Stimulated activated CD8-positive, alpha-beta memory T cell treated with anti-CD3 and anti-CD28 coated beads, Interleukin-7, amount 100 ng/mL, for 48 hours (primary cell): ENCODE measurements at regions not wholly inside any gene's neighbourhood (a gene's known extent, or its start where the extent isn't known, plus 50 kb on each side); places are given as distances from the start of the nearest gene placed in this dataset.

Source experiments
- DNase-seq, 2 donors: peaks; one replicate each; pipeline ENCODE4 v3.0.0-alpha.2; 2020; ENCODE audit warnings: low read depth in 1 of 2; ENCODE audit errors: extremely low read depth in 1 of 2

DNA sequence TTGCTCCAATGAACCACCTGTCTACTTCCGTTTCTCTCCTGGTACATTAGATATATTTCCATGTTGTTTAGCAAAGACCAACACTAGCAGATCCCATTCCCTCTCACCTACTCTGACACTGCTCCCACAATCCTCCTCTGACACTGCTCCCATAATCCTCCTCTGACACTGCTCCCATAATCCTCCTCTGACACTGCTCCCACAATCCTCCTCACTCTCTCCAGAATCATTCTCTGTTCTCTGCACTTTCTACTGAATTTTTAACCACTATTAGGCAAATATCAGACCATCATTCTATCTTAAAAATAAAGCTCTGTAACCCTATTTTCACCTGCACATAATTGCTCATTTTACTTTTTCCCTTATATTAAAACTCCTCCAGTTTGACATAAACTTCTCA is 578.5 kb upstream of the PCDH20 start:
- DNase-seq = no peak

- no peak for DNase-seq
These were observed 574.3 kb upstream of the PCDH20 start for GRCh38 chr13:61989978-61990377.

GRCh38 chr13:61988810-61989209 is 573.2 kb upstream of the PCDH20 start:
- DNase-seq = no peak

GRCh38 chr13:61975001-61975400 is 559.4 kb upstream of the PCDH20 start:
- DNase-seq = no peak

DNA sequence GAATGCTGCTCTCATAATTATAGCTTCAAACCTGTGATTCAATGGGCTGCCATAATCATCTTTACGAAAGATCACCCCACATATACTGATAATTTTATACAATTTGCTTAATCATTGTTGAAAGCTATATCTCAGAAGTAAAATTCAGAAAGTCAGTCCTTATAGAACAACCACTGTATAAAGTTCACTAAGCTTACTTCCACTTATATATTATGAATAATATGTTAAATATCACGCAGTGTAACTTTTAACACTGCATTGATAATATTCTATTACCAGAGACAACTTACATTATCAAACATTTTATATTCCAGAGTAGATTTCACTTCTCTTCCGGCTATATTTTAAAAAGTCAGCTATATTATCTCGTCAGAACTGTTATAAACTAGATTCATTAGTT is 550.1 kb upstream of the PCDH20 start:
- DNase-seq = no peak

DNA sequence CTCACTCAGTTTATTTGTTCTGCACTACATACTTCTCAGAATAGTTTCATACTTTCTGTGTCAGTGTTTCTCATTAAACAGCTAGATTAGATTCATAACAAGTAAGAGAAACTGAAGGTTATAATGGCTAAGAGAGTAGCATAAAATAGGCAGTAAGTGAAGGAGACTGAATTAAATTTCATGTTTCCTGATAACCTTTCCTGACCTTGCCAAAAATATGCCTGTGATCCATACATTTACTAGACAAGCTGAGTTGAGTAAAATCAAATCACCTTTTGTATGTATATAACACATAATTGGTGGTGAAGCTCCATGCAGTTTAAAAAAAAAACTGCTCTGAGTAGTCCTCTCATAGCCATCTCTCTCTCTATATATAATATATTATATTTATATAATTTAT is 545.3 kb upstream of the PCDH20 start:
- DNase-seq = no peak

DNA sequence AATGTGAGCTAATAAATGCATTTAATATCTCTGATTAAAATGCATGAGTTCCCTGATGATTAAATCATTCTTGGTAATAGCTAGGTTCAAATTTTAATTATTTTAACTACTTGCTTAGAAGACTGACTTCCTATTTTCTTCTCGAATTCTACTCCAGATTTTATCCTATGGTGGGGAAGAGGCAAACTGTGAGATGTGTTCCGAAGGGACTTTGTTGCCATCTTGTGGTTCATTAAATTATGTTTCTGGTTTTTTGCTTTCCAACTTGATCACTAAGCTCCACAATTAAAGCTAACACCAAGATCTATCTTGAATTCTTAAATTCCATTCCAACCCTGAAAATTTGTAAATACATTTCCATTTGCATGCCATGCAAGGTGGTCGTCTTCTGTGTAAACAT is 538.4 kb upstream of the PCDH20 start:
- no peak for DNase-seq

- DNase-seq = no peak
These were observed 535.2 kb upstream of the PCDH20 start for GRCh38 chr13:61950828-61951227.

GRCh38 chr13:61944329-61944929 is 528.8 kb upstream of the PCDH20 start:
- DNase-seq = no peak

DNA sequence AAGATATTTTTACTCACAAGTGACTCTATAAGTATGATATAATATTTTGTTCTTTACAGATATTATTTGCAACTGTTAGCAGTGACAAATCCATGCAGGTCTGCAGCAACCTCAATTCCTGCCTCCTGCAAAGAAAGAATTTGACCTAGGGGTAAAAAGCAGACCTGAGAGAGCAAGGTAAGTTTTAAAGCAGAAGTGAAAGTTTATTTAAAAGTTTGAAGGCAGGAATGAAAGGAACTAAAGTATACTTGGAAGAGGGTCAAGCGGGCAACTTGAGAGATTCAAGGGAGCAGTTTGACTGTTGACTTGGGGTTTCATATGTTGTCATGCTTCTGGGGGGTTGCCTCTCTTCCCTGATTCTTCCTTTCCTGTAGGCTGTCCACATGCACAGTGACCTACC is 520.1 kb upstream of the PCDH20 start:
- no peak for DNase-seq

GRCh38 chr13:61927648-61928047 is 512.0 kb upstream of the PCDH20 start:
- no peak for DNase-seq

DNA sequence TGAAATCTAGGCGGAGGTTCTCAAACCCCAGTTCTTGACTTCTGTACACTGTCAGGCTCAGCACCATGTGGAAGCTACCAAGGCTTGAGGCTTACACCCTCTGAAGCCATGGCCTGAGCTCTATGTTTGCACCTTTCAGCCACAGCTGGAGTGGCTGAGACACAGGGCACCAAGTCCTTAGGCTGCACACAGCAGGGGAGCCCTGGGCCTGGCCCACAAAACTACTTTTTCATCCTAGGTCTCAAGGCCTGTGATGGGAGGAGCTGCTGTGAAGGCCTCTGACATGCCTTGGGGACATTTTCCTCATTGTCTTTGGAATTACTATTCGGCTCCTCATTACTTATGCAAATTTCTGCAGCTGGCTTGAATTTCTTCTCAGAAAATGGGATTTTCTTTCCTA is 503.2 kb upstream of the PCDH20 start:
- DNase-seq = no peak

DNA sequence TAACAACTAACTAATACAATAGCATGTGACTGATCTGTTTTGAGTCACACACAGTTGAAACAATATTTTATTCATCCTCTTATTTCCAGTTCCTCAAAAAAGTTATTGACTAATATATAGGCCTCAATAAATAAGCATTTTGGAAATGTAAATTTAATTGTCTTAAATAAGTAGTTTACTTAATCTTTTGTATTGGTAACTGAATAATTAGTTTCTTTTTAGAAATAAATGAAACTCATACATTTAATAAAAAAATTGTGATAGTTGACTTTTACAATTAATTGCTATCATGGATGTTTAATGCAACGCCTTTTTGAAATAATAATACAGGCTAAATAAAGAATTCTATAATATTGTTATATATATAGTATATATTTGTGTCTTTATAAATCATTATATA is 500.8 kb upstream of the PCDH20 start:
- no peak for DNase-seq

- DNase-seq = no peak
These were observed 497.5 kb upstream of the PCDH20 start for GRCh38 chr13:61913183-61913582.

DNA sequence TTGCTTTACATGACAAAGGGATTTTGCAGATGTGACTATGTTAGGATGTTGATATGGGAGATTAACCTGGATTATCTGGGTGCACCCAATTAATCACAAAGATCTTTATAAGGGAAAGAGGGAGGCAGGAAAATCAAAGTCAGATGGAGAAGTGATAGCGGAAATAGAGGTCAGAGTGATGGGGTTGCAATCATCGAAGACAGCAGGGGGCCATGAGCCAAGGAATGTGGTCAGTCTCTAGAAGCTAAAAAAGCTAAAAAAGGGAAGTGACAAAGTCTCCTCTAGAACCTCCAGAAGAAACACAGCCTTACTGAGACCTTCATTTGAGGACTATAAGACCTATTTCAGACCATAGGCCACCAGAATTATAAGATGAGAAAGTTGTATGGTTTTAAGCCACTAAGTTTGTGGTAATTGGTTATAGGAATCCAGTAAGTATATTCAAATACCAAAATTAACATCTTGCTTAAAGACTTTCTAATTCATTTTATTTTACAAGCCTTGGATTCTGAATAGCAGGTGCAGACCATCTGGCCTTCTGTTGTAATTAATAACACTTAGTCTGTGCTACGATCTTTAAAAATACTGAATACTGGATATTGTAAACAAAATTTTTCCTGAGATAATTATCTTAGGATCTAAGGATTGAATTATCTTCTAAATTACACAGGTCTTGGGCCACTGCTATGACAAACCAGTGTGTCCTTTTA is 493.4 kb upstream of the PCDH20 start:
- DNase-seq = no peak

- no peak for DNase-seq
These were observed 489.4 kb upstream of the PCDH20 start for GRCh38 chr13:61905054-61905453.

GRCh38 chr13:61901946-61902541 is 486.4 kb upstream of the PCDH20 start:
- DNase-seq = no peak

GRCh38 chr13:61900033-61900432 is 484.4 kb upstream of the PCDH20 start:
- DNase-seq = no peak

- DNase-seq = no peak
These were observed 482.6 kb upstream of the PCDH20 start for GRCh38 chr13:61898207-61898606.

GRCh38 chr13:61891401-61891800 is 475.8 kb upstream of the PCDH20 start:
- DNase-seq = no peak

DNA sequence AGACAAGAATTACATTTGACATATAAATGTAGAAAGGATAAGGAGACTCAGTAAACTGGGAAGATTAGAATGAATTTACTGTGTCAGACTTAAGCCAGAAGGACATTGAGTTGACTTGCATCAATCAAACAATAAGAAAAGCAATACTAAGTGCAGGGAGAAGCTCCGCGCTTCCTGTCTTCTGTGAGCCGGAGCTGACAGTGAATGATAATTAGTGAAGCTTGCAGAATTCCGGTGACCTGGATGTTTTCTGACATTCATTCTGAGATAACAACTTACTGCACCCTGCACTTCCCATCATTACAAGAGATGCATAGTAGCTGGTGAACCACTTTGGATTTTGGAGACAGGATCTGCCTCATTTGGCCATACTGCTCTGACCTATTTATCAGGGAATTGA is 469.2 kb upstream of the PCDH20 start:
- no peak for DNase-seq

DNA sequence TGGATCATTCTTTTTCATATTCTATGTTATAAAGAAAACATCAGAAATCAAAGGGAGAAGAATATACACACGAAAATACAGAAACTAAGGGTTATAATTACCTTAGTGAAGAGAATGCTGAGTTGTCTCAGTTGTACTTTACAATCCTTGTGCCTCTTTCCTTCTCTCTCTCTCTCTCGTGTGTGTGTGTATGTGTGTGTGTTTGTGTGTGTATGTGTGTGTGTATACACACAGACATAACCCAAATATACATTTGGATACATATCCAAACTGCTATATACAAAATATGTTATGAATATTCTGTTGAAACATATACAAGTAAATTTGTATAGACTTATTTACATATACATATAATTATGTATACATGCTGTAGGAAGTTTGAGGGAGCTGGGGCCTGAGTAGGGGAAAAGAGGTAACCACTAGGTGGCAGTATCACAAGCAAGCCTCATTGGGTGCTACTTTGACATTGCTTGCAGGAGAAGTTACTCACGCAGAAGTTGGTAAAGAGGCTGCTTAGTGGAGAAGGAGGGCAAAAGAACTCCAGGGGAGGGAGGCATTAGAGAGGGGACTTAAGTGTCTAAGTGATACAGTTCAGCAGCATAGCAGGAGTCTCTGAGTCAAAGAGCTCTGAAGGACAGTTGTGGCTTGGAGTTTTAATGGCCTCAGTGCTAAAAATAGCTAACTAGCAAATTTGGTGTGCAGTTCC is 465.1 kb upstream of the PCDH20 start:
- DNase-seq = no peak
